ENCODE measurements at regions not wholly inside any gene's neighbourhood (a gene's known extent, or its start where the extent isn't known, plus 50 kb on each side); places are given as distances from the start of the nearest gene placed in this dataset.

- no peak for DNase-seq (ENCODE audit: extremely low spot score, unreplicated experiment)
- TF ChIP-seq CTCF (conservative IDR thresholded peaks at IDR 0.05), result no peak
- H3K4me3 Mint-ChIP-seq, result no peak overlapping the region
- H3K27ac Mint-ChIP-seq, result no peak overlapping the region
- peaks cover 9% of the 10 kb centered on the region for H3K4me1 Mint-ChIP-seq (ENCODE audit: unreplicated experiment)
- H3K36me3 Mint-ChIP-seq, result no peaks in the 10 kb centered on the region
- peaks cover 17% of the 10 kb centered on the region for H3K27me3 Mint-ChIP-seq
- H3K9me3 Mint-ChIP-seq, result no peaks in the 10 kb centered on the region
These were observed 224.2 kb downstream of the CLIC5 start for GRCh38 chr6:45791211-45792168.

DNA sequence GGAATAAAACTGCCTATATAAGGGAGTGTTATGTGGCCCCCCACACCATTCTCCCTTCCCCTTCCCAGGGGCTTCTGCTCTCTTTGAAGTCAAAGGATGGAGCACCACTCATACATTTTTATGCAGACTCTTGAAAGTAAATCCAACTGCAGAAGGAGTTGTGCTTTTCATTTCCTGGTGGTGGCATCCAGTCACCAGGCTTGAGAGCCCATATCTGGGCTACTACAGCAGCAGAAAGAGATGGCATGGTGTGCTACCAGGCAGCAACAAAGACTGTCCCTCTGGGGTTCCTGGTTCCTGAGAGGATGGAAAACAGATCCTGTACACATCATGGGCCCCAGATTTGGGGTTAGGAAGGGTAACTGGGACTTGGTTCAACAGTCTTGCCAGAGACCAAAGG, 226.4 kb downstream of the CLIC5 start:
- no peak overlapping the region for H3K4me3 Mint-ChIP-seq
- H3K4me1 Mint-ChIP-seq (ENCODE audit: unreplicated experiment), result no peaks in the 10 kb centered on the region
- no peaks in the 10 kb centered on the region for H3K9me3 Mint-ChIP-seq
- no peak overlapping the region for H3K27ac Mint-ChIP-seq
- no peaks in the 10 kb centered on the region for H3K36me3 Mint-ChIP-seq
- TF ChIP-seq CTCF (conservative IDR thresholded peaks at IDR 0.05), result no peak
- H3K27me3 Mint-ChIP-seq, result peaks cover 26% of the 10 kb centered on the region
- no peak for DNase-seq (ENCODE audit: extremely low spot score, unreplicated experiment)

- no peaks in the 10 kb centered on the region for H3K4me1 Mint-ChIP-seq (ENCODE audit: unreplicated experiment)
- no peak overlapping the region for H3K27ac Mint-ChIP-seq
- DNase-seq (ENCODE audit: extremely low spot score, unreplicated experiment), result no peak
- no peaks in the 10 kb centered on the region for H3K36me3 Mint-ChIP-seq
- peaks cover 24% of the 10 kb centered on the region for H3K27me3 Mint-ChIP-seq
- no peaks in the 10 kb centered on the region for H3K9me3 Mint-ChIP-seq
- no peak overlapping the region for H3K4me3 Mint-ChIP-seq
- no peak for TF ChIP-seq CTCF (conservative IDR thresholded peaks at IDR 0.05)
These were observed 228.3 kb downstream of the CLIC5 start for GRCh38 chr6:45787384-45787783.

GRCh38 chr6:45786355-45786781, 229.3 kb downstream of the CLIC5 start:
- no peak overlapping the region for H3K27ac Mint-ChIP-seq
- TF ChIP-seq CTCF (conservative IDR thresholded peaks at IDR 0.05), result no peak
- H3K27me3 Mint-ChIP-seq, result peaks cover 22% of the 10 kb centered on the region
- no peak for DNase-seq (ENCODE audit: extremely low spot score, unreplicated experiment)
- no peaks in the 10 kb centered on the region for H3K36me3 Mint-ChIP-seq
- no peak overlapping the region for H3K4me3 Mint-ChIP-seq
- no peaks in the 10 kb centered on the region for H3K4me1 Mint-ChIP-seq (ENCODE audit: unreplicated experiment)
- no peaks in the 10 kb centered on the region for H3K9me3 Mint-ChIP-seq

- H3K36me3 Mint-ChIP-seq, result no peaks in the 10 kb centered on the region
- no peak for TF ChIP-seq CTCF (conservative IDR thresholded peaks at IDR 0.05)
- H3K27ac Mint-ChIP-seq, result no peak overlapping the region
- peaks cover 12% of the 10 kb centered on the region for H3K27me3 Mint-ChIP-seq
- H3K9me3 Mint-ChIP-seq, result no peaks in the 10 kb centered on the region
- no peak for DNase-seq (ENCODE audit: extremely low spot score, unreplicated experiment)
- no peak overlapping the region for H3K4me3 Mint-ChIP-seq
- H3K4me1 Mint-ChIP-seq (ENCODE audit: unreplicated experiment), result peaks cover 6% of the 10 kb centered on the region
These were observed 231.4 kb downstream of the CLIC5 start for GRCh38 chr6:45784250-45784649.

Data from type B pancreatic cell (in vitro differentiated cells).